Panc1 (cell line): ENCODE measurements at regions not wholly inside any gene's neighbourhood (a gene's known extent, or its start where the extent isn't known, plus 50 kb on each side); places are given as distances from the start of the nearest gene placed in this dataset.

Experiments
- ATAC-seq: fragments of 200-7000 bp; cut with Tn5 transposase; 2 replicates; pipeline ENCODE4 v1.9.1; 2020; ENCODE audit warnings: mild to moderate bottlenecking, moderate library complexity
- BruUV-seq: library from RNA; stranded (reverse); fragments of 400-500 nt; replicated peaks from 2 replicates; lab custom pipeline; 2021; lab: Mats Ljungman, UMichigan
- CTCF ChIA-PET: fragments of 300-600 bp; sonication (Branson Sonifier 250); formaldehyde crosslinking; loops from one replicate; lab custom pipeline; 2022; ENCODE audit warnings: antibody characterized with exemption; lab: Charles Lee
- POLR2A ChIA-PET: fragments of 300-600 bp; sonication (Branson Sonifier 250); formaldehyde crosslinking; loops from one replicate; lab custom pipeline; 2022; ENCODE audit warnings: antibody characterized with exemption; lab: Charles Lee
- DNase-seq: peaks from one replicate; pipeline ENCODE4 v3.0.0-alpha.2; 2010; ENCODE audit warnings: low read depth, low spot score
- H3K27ac ChIP-seq: 2 replicates; pipeline ENCODE4 v1.5.1; 2011; ENCODE audit warnings: mild to moderate bottlenecking, low read length, inconsistent platforms
- H3K27me3 ChIP-seq: fragments of 200-500 bp; sonication (Bioruptor generic); 2 replicates; pipeline ENCODE4 v1.6.0; 2014; ENCODE audit warnings: low read length, inconsistent platforms; ENCODE audit not compliant: control insufficient read depth, insufficient read depth
- H3K36me3 ChIP-seq: fragments of 200-500 bp; sonication (Bioruptor generic); 2 replicates; pipeline ENCODE4 v1.5.1; 2014; ENCODE audit warnings: inconsistent platforms, mild to moderate bottlenecking, low read length, moderate library complexity; ENCODE audit not compliant: control insufficient read depth, insufficient read depth
- H3K4me1 ChIP-seq: 2 replicates; pipeline ENCODE4 v1.5.1; 2011; ENCODE audit warnings: inconsistent platforms, mild to moderate bottlenecking, low read length, moderate library complexity; ENCODE audit not compliant: control insufficient read depth, insufficient read depth
- H3K4me3 ChIP-seq, 2 experiments: 2 replicates each; pipeline ENCODE4 v1.5.1; 2011 to 2012; ENCODE audit warnings: low read depth in 2 of 2, low read length in 2 of 2, mild to moderate bottlenecking in 2 of 2, inconsistent platforms in 1 of 2, moderate library complexity in 1 of 2
- H3K9me3 ChIP-seq: fragments of 200-500 bp; sonication (Bioruptor generic); 2 replicates; pipeline ENCODE4 v1.5.1; 2014; ENCODE audit warnings: low read depth, mild to moderate bottlenecking, inconsistent platforms, low read length, moderate library complexity; ENCODE audit not compliant: control insufficient read depth, insufficient read depth
- POLR2AphosphoS5 ChIP-seq: IDR thresholded peaks from 2 replicates; pipeline ENCODE4 v1.6.1; 2012; ENCODE audit warnings: mild to moderate bottlenecking, low read depth, low read length, moderate library complexity
- SIN3A ChIP-seq: IDR thresholded peaks from 2 replicates; pipeline ENCODE4 v1.6.1; 2012; ENCODE audit warnings: low read depth, mild to moderate bottlenecking, low read length, moderate library complexity, borderline replicate concordance; ENCODE audit not compliant: insufficient read depth
- TCF7L2 ChIP-seq: IDR thresholded peaks from 2 replicates; pipeline ENCODE4 v1.6.1; 2011; ENCODE audit warnings: mild to moderate bottlenecking, low read depth, low read length, inconsistent platforms
- in situ Hi-C: cut with HindIII; loops from 2 replicates; pipeline ENCODE4 v1.10.0; 2016; ENCODE audit warnings: low sequenced_read_pairs, low pct_unique_long_range_greater_than_20kb
- intact Hi-C: fragments of 100-400 bp; cut with micrococcal nuclease; formaldehyde crosslinking; loops from one replicate; pipeline ENCODE4 v1.10.0; 2022; ENCODE audit not compliant: unreplicated experiment
- TF ChIP-seq, protein P1 (sequence below), 2 experiments: IDR thresholded peaks; 2 replicates each; pipeline ENCODE4 v1.6.1; 2011 to 2012; ENCODE audit warnings: low read depth in 2 of 2, control low read depth in 1 of 2, low read length in 1 of 2, mild to moderate bottlenecking in 1 of 2, moderate library complexity in 1 of 2; ENCODE audit not compliant: insufficient read depth in 1 of 2
- TF ChIP-seq, protein P2 (sequence below): fragments of 450-650 bp; IDR thresholded peaks from 2 replicates; pipeline ENCODE4 v1.5.1; 2017; ENCODE audit warnings: mild to moderate bottlenecking

DNA sequence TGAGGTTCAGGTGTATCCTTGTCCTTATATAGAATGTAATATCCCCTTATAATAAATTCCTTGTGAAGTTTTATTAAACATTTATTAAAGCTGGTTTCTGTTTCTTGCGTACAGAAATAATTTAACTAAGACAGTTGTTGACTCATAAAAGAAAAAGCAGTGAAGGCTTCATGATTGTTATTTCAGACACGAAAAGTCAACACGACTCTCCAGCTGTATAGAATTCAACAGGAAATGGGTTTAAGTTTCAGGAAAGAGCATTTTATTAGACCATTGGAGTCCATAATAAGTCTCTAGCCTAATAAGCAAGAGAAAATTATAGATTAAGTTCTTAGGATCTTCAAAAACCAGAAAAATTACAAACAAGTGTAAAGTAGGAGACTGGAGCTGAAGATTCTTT is 62.2 kb downstream of the KCNE4 start:
- Histone ChIP-seq H3K27me3 (no peaks in the 10 kb centered on the region), H3K27ac (no peak overlapping the region), H3K4me1 (no peaks in the 10 kb centered on the region), H3K9me3 (no peaks in the 10 kb centered on the region), H3K36me3 (no peaks in the 10 kb centered on the region), H3K4me3 (no peak overlapping the region)
- ChIA-PET POLR2A (no interaction called here), CTCF (no interaction called here)
- intact Hi-C loops = no loop called here
- ATAC-seq (no peak), DNase-seq (no peak)
- in situ Hi-C loops = no loop called here
- TF ChIP-seq SIN3A (no peak), POLR2AphosphoS5 (no peak), TCF7L2 (no peak)
- TF ChIP-seq, protein P1, sequence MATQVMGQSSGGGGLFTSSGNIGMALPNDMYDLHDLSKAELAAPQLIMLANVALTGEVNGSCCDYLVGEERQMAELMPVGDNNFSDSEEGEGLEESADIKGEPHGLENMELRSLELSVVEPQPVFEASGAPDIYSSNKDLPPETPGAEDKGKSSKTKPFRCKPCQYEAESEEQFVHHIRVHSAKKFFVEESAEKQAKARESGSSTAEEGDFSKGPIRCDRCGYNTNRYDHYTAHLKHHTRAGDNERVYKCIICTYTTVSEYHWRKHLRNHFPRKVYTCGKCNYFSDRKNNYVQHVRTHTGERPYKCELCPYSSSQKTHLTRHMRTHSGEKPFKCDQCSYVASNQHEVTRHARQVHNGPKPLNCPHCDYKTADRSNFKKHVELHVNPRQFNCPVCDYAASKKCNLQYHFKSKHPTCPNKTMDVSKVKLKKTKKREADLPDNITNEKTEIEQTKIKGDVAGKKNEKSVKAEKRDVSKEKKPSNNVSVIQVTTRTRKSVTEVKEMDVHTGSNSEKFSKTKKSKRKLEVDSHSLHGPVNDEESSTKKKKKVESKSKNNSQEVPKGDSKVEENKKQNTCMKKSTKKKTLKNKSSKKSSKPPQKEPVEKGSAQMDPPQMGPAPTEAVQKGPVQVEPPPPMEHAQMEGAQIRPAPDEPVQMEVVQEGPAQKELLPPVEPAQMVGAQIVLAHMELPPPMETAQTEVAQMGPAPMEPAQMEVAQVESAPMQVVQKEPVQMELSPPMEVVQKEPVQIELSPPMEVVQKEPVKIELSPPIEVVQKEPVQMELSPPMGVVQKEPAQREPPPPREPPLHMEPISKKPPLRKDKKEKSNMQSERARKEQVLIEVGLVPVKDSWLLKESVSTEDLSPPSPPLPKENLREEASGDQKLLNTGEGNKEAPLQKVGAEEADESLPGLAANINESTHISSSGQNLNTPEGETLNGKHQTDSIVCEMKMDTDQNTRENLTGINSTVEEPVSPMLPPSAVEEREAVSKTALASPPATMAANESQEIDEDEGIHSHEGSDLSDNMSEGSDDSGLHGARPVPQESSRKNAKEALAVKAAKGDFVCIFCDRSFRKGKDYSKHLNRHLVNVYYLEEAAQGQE (IDR thresholded peaks at IDR 0.05; ENCODE audit: insufficient read depth in 1 of 2, low read depth in 2 of 2, low read length in 1 of 2) = no peak
- TF ChIP-seq, protein P2, sequence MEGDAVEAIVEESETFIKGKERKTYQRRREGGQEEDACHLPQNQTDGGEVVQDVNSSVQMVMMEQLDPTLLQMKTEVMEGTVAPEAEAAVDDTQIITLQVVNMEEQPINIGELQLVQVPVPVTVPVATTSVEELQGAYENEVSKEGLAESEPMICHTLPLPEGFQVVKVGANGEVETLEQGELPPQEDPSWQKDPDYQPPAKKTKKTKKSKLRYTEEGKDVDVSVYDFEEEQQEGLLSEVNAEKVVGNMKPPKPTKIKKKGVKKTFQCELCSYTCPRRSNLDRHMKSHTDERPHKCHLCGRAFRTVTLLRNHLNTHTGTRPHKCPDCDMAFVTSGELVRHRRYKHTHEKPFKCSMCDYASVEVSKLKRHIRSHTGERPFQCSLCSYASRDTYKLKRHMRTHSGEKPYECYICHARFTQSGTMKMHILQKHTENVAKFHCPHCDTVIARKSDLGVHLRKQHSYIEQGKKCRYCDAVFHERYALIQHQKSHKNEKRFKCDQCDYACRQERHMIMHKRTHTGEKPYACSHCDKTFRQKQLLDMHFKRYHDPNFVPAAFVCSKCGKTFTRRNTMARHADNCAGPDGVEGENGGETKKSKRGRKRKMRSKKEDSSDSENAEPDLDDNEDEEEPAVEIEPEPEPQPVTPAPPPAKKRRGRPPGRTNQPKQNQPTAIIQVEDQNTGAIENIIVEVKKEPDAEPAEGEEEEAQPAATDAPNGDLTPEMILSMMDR = no peak
- no TSS peak for BruUV-seq

DNA sequence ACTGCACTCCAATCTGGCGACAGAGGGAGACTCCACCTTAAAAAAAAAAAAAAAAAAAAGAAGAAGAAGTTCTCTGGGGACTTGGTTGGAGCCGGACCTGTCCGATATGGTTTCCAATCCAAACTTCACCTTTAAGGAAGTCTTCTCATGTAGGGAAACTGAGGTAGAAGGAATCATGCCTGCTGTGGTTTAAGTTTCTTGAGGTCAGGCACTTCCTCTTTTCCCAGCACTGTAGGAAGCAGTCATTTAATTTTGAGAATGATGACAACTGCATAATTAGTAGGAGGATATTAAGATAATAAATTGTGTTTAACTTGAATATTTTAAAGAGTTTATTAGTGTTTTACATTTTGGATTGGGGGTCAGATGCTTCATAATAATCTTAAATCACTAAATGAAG is 62.9 kb downstream of the KCNE4 start:
- ATAC-seq (no peak), DNase-seq (no peak)
- TF ChIP-seq TCF7L2 = no peak
- no peak for TF ChIP-seq SIN3A
- TF ChIP-seq, protein P2 = no peak
- TF ChIP-seq POLR2AphosphoS5 = no peak
- TF ChIP-seq, protein P1 (IDR thresholded peaks at IDR 0.05; ENCODE audit: insufficient read depth in 1 of 2, low read depth in 2 of 2, low read length in 1 of 2) = no peak
- Histone ChIP-seq H3K27me3 (no peaks in the 10 kb centered on the region), H3K9me3 (no peaks in the 10 kb centered on the region), H3K27ac (no peak overlapping the region), H3K36me3 (no peaks in the 10 kb centered on the region), H3K4me3 (no peak overlapping the region), H3K4me1 (no peaks in the 10 kb centered on the region)
- ChIA-PET CTCF (no interaction called here), POLR2A (no interaction called here)
- in situ Hi-C loops (no loop called here), intact Hi-C loops (no loop called here)
- BruUV-seq = no TSS peak
